ENCODE measurements at regions not wholly inside any gene's neighbourhood (a gene's known extent, or its start where the extent isn't known, plus 50 kb on each side); places are given as distances from the start of the nearest gene placed in this dataset.

DNA sequence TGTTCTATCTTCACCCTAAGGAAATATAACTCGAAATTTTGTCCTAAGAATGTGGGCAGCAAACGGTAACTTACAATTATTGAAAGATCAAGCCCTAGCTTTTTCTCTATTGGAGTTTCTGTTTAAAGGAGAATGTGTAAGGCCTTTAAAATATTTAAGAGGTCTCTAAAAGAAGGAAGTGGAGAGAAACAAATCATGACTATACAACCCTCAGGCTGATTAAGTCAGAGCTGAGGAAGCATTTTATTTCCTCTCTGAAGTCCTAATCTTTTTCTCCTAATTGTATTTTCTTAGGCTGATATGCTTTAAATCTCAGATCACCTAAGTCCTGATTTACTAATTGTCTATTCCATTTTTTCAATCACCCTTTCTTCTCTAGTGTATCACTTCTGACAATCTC lies 1708.8 kb upstream of the C9orf72 start:
- Histone ChIP-seq H3K36me3 (no peaks in the 10 kb centered on the region), H3K4me1 (no peaks in the 10 kb centered on the region), H3K27ac (replicated peaks in 1 of 4) (no peak overlapping the region), H3K4me3 (no peak overlapping the region), H3K9me3 (no peaks in the 10 kb centered on the region), H3K27me3 (no peaks in the 10 kb centered on the region)
- TF ChIP-seq, protein P1, sequence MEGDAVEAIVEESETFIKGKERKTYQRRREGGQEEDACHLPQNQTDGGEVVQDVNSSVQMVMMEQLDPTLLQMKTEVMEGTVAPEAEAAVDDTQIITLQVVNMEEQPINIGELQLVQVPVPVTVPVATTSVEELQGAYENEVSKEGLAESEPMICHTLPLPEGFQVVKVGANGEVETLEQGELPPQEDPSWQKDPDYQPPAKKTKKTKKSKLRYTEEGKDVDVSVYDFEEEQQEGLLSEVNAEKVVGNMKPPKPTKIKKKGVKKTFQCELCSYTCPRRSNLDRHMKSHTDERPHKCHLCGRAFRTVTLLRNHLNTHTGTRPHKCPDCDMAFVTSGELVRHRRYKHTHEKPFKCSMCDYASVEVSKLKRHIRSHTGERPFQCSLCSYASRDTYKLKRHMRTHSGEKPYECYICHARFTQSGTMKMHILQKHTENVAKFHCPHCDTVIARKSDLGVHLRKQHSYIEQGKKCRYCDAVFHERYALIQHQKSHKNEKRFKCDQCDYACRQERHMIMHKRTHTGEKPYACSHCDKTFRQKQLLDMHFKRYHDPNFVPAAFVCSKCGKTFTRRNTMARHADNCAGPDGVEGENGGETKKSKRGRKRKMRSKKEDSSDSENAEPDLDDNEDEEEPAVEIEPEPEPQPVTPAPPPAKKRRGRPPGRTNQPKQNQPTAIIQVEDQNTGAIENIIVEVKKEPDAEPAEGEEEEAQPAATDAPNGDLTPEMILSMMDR (IDR thresholded peaks at IDR 0.05): no peak
- TF ChIP-seq POLR2AphosphoS5 (IDR thresholded peaks at IDR 0.05): no peak
- TF ChIP-seq EP300 (IDR thresholded peaks at IDR 0.05): no peak
- no peak for TF ChIP-seq POLR2A (IDR thresholded peaks at IDR 0.05; ENCODE audit: low read depth)
- intact Hi-C loops (cut with DNase I): no loop called here
- DNase-seq (ENCODE audit: extremely low spot score): no peak
- WGBS: 67% methylated on average over 2 of the region's 2 CpGs

GRCh38 chr9:29285818-29286217 lies 1712.5 kb upstream of the C9orf72 start:
- WGBS: 36% methylated on average over 3 of the region's 3 CpGs
- DNase-seq (ENCODE audit: extremely low spot score): no peak
- no peaks in the 10 kb centered on the region for H3K9me3 ChIP-seq
- no peaks in the 10 kb centered on the region for H3K4me1 ChIP-seq
- no peaks in the 10 kb centered on the region for H3K36me3 ChIP-seq
- H3K27ac ChIP-seq (replicated peaks in 1 of 4): no peak overlapping the region
- no peak overlapping the region for H3K4me3 ChIP-seq
- TF ChIP-seq, protein P1 (IDR thresholded peaks at IDR 0.05): no peak
- TF ChIP-seq POLR2AphosphoS5 (IDR thresholded peaks at IDR 0.05): no peak
- TF ChIP-seq EP300 (IDR thresholded peaks at IDR 0.05): no peak
- TF ChIP-seq POLR2A (IDR thresholded peaks at IDR 0.05; ENCODE audit: low read depth): no peak
- H3K27me3 ChIP-seq: no peaks in the 10 kb centered on the region
- intact Hi-C loops (cut with DNase I): no loop called here

DNA sequence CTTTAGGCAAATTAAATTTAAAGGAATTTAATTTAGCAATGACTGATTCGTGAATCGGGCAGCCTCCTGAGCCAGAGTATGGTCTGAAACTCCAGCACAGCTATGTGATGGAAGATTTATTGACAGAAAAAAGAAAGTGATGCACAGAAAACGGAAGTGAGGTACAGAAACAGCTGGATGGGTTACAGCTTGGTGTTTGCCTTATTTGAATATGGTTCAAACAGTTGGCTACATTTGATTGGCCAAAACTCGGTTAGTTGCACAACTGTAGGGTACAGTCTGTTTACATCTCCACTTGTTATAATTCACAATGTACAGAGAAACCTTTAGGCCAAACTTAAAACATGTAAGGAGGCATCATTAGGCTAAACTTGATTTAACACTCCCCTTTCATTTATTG lies 1716.1 kb upstream of the C9orf72 start:
- H3K27ac ChIP-seq (replicated peaks in 1 of 4): no peak overlapping the region

GRCh38 chr9:29290516-29290915 lies 1717.2 kb upstream of the C9orf72 start:
- WGBS: 73% methylated on average over 1 of the region's 1 CpG
- intact Hi-C loops (cut with DNase I): no loop called here
- no peaks in the 10 kb centered on the region for H3K4me1 ChIP-seq
- no peak for TF ChIP-seq POLR2AphosphoS5 (IDR thresholded peaks at IDR 0.05)
- no peak for TF ChIP-seq POLR2A (IDR thresholded peaks at IDR 0.05; ENCODE audit: low read depth)
- TF ChIP-seq EP300 (IDR thresholded peaks at IDR 0.05): no peak
- TF ChIP-seq, protein P1 (IDR thresholded peaks at IDR 0.05): no peak
- DNase-seq (ENCODE audit: extremely low spot score): no peak
- peaks cover 0 to 17% (median 3%) of the 10 kb centered on the region in 4 donors for H3K9me3 ChIP-seq
- no peaks in the 10 kb centered on the region for H3K36me3 ChIP-seq
- H3K27ac ChIP-seq (replicated peaks in 1 of 4): no peak overlapping the region
- H3K27me3 ChIP-seq: no peaks in the 10 kb centered on the region
- no peak overlapping the region for H3K4me3 ChIP-seq

More for the DNA sequence above, 1716.1 kb upstream of the C9orf72 start:
- no peak for DNase-seq (ENCODE audit: extremely low spot score)
- H3K27me3 ChIP-seq: no peaks in the 10 kb centered on the region
- TF ChIP-seq EP300 (IDR thresholded peaks at IDR 0.05) (no peak), POLR2A (IDR thresholded peaks at IDR 0.05; ENCODE audit: low read depth) (no peak), POLR2AphosphoS5 (IDR thresholded peaks at IDR 0.05) (no peak)
- TF ChIP-seq, protein P1 (IDR thresholded peaks at IDR 0.05): no peak
- intact Hi-C loops (cut with DNase I): no loop called here
- peaks cover 0 to 11% (median 1%) of the 10 kb centered on the region in 4 donors for H3K9me3 ChIP-seq
- no peaks in the 10 kb centered on the region for H3K4me1 ChIP-seq
- H3K36me3 ChIP-seq: no peaks in the 10 kb centered on the region
- H3K4me3 ChIP-seq: no peak overlapping the region
- WGBS: 55% methylated on average over 4 of the region's 4 CpGs

- H3K4me1 ChIP-seq: no peaks in the 10 kb centered on the region
- H3K36me3 ChIP-seq: no peaks in the 10 kb centered on the region
- no peaks in the 10 kb centered on the region for H3K27me3 ChIP-seq
- no peak for DNase-seq (ENCODE audit: extremely low spot score)
- WGBS: 62% methylated on average over 2 of the region's 2 CpGs
- peaks cover 0 to 17% (median 3%) of the 10 kb centered on the region in 4 donors for H3K9me3 ChIP-seq
- intact Hi-C loops (cut with DNase I): no loop called here
- H3K27ac ChIP-seq (replicated peaks in 1 of 4): no peak overlapping the region
- TF ChIP-seq POLR2A (IDR thresholded peaks at IDR 0.05; ENCODE audit: low read depth): no peak
- H3K4me3 ChIP-seq: no peak overlapping the region
Observed at GRCh38 chr9:29297592-29297991, 1724.3 kb upstream of the C9orf72 start.

Measured in esophagus muscularis mucosa (tissue), 4 donors.